ENCODE measurements at regions not wholly inside any gene's neighbourhood (a gene's known extent, or its start where the extent isn't known, plus 50 kb on each side); places are given as distances from the start of the nearest gene placed in this dataset.

- in situ Hi-C loops (cut with MboI; ENCODE audit: low sequenced_read_pairs, unreplicated experiment): no loop called here
- no peak for TF ChIP-seq CTCF (IDR thresholded peaks at IDR 0.05; ENCODE audit: borderline replicate concordance, control extremely low read depth, extremely low read depth, insufficient read depth, missing control alignments)
- no peak for DNase-seq (ENCODE audit: low spot score)
These were observed 141.2 kb downstream of the URI1 start for GRCh38 chr19:30083125-30083681.

GRCh38 chr19:30083701-30084156 is 141.7 kb downstream of the URI1 start:
- no peak for TF ChIP-seq CTCF (IDR thresholded peaks at IDR 0.05; ENCODE audit: borderline replicate concordance, control extremely low read depth, extremely low read depth, insufficient read depth, missing control alignments)
- in situ Hi-C loops (cut with MboI; ENCODE audit: low sequenced_read_pairs, unreplicated experiment): no loop called here

GRCh38 chr19:30084390-30084819 is 142.4 kb downstream of the URI1 start:
- no peak for TF ChIP-seq CTCF (IDR thresholded peaks at IDR 0.05; ENCODE audit: borderline replicate concordance, control extremely low read depth, extremely low read depth, insufficient read depth, missing control alignments)
- DNase-seq (ENCODE audit: low spot score): no peak
- in situ Hi-C loops (cut with MboI; ENCODE audit: low sequenced_read_pairs, unreplicated experiment): no loop called here

More at GRCh38 chr19:30083701-30084156, 141.7 kb downstream of the URI1 start:
- no peak for DNase-seq (ENCODE audit: low spot score)

GRCh38 chr19:30085394-30085793 is 143.4 kb downstream of the URI1 start:
- no peak for TF ChIP-seq CTCF (IDR thresholded peaks at IDR 0.05; ENCODE audit: borderline replicate concordance, control extremely low read depth, extremely low read depth, insufficient read depth, missing control alignments)
- in situ Hi-C loops (cut with MboI; ENCODE audit: low sequenced_read_pairs, unreplicated experiment): no loop called here
- DNase-seq (ENCODE audit: low spot score): no peak

GRCh38 chr19:30086220-30086619 is 144.2 kb downstream of the URI1 start:
- in situ Hi-C loops (cut with MboI; ENCODE audit: low sequenced_read_pairs, unreplicated experiment): no loop called here
- TF ChIP-seq CTCF (IDR thresholded peaks at IDR 0.05; ENCODE audit: borderline replicate concordance, control extremely low read depth, extremely low read depth, insufficient read depth, missing control alignments): no peak
- DNase-seq (ENCODE audit: low spot score): no peak

- no peak for DNase-seq (ENCODE audit: low spot score)
- in situ Hi-C loops (cut with MboI; ENCODE audit: low sequenced_read_pairs, unreplicated experiment): no loop called here
- TF ChIP-seq CTCF (IDR thresholded peaks at IDR 0.05; ENCODE audit: borderline replicate concordance, control extremely low read depth, extremely low read depth, insufficient read depth, missing control alignments): no peak
These were observed 144.9 kb downstream of the URI1 start for GRCh38 chr19:30086916-30087315.
